ENCODE measurements at regions not wholly inside any gene's neighbourhood (a gene's known extent, or its start where the extent isn't known, plus 50 kb on each side); places are given as distances from the start of the nearest gene placed in this dataset.

DNA sequence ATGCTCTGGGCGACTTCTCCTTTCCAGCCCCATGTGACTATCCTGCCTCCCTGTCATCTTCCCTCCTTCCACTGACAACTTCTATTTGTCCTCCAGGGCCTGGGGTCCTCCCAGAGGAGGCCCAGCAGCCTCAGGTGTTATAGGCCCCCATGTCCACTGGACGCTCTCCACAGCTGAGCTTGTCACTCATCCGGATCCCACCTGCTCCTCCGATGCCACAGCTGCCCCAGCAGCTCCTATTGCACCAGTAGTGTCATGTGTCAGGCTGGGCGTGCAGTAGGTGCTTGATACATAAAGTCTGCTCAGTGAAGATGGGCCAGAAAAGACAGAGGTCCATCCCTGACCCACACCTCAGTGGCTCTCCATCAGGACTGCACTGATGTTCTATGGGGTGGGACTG, 305.7 kb upstream of the MYT1L start:
- Histone ChIP-seq H3K4me3 (ENCODE audit: low read length) (no peak overlapping the region), H3K36me3 (ENCODE audit: control insufficient read depth, insufficient read depth, low read length) (no peaks in the 10 kb centered on the region), H3K9me3 (ENCODE audit: control insufficient read depth, insufficient read depth, low read length) (no peaks in the 10 kb centered on the region), H3K4me1 (ENCODE audit: control insufficient read depth, insufficient read depth, low read length) (no peaks in the 10 kb centered on the region), H3K27me3 (ENCODE audit: control insufficient read depth, insufficient read depth, low read length) (no peaks in the 10 kb centered on the region), H3K27ac (ENCODE audit: low read length) (no peak overlapping the region)
- TF ChIP-seq, protein P1, sequence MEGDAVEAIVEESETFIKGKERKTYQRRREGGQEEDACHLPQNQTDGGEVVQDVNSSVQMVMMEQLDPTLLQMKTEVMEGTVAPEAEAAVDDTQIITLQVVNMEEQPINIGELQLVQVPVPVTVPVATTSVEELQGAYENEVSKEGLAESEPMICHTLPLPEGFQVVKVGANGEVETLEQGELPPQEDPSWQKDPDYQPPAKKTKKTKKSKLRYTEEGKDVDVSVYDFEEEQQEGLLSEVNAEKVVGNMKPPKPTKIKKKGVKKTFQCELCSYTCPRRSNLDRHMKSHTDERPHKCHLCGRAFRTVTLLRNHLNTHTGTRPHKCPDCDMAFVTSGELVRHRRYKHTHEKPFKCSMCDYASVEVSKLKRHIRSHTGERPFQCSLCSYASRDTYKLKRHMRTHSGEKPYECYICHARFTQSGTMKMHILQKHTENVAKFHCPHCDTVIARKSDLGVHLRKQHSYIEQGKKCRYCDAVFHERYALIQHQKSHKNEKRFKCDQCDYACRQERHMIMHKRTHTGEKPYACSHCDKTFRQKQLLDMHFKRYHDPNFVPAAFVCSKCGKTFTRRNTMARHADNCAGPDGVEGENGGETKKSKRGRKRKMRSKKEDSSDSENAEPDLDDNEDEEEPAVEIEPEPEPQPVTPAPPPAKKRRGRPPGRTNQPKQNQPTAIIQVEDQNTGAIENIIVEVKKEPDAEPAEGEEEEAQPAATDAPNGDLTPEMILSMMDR (IDR thresholded peaks at IDR 0.05), result no peak
- no peak overlapping the region for H3K4me3 Mint-ChIP-seq
- peaks cover 0 to 2% of the 10 kb centered on the region in 2 donors for H3K9me3 Mint-ChIP-seq
- ATAC-seq (no peak), DNase-seq (no peak)
- intact Hi-C loops (cut with micrococcal nuclease), result no loop called here
- H3K36me3 Mint-ChIP-seq, result no peaks in the 10 kb centered on the region
- H3K27me3 Mint-ChIP-seq (ENCODE audit: low read depth in 2 of 2), result peaks cover 0 to 9% of the 10 kb centered on the region in 2 donors
- 87% methylated on average over 5 of the region's 5 CpGs for WGBS (ENCODE audit: insufficient coverage)
- H3K27ac Mint-ChIP-seq, result no peak overlapping the region
- H3K4me1 Mint-ChIP-seq, result no peaks in the 10 kb centered on the region

DNA sequence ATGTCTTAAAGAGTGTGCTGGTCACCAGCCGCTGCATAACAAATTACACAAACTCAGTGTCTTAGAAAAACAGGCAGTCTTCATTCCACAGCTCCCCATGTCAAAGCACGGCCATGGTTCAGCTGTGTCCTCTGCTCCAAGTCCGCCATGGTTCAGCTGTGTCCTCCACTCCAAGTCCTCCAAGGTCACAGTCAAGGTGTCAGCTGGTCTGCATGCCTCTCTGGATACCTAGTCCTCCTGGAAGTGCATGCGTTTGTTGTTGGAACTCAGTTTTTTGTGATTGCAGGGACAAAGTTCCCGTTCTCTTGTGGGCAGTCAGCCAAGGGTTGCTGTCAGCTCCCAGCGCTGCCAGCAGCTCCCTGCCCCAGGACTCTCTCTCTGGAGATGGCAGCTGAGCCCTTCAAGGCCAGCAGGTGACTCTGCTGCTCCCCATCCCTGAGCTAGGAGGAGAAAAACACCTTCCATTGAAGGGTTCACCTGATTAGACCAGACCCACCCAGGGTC, 304.0 kb upstream of the MYT1L start:
- TF ChIP-seq, protein P1 (IDR thresholded peaks at IDR 0.05), result no peak
- H3K9me3 ChIP-seq (ENCODE audit: control insufficient read depth, insufficient read depth, low read length), result no peaks in the 10 kb centered on the region
- DNase-seq (no peak), ATAC-seq (no peak)
- Mint-ChIP-seq H3K27ac (no peak overlapping the region), H3K4me1 (no peaks in the 10 kb centered on the region), H3K36me3 (no peaks in the 10 kb centered on the region), H3K27me3 (ENCODE audit: low read depth in 2 of 2) (peaks cover 0 to 9% of the 10 kb centered on the region in 2 donors), H3K4me3 (no peak overlapping the region), H3K9me3 (peaks cover 0 to 4% of the 10 kb centered on the region in 2 donors)
- H3K4me3 ChIP-seq (ENCODE audit: low read length), result no peak overlapping the region
- H3K36me3 ChIP-seq (ENCODE audit: control insufficient read depth, insufficient read depth, low read length), result no peaks in the 10 kb centered on the region
- no peak overlapping the region for H3K27ac ChIP-seq (ENCODE audit: low read length)
- intact Hi-C loops (cut with micrococcal nuclease), result no loop called here
- H3K27me3 ChIP-seq (ENCODE audit: control insufficient read depth, insufficient read depth, low read length), result no peaks in the 10 kb centered on the region
- H3K4me1 ChIP-seq (ENCODE audit: control insufficient read depth, insufficient read depth, low read length), result no peaks in the 10 kb centered on the region
- WGBS (ENCODE audit: insufficient coverage), result 87% methylated on average over 6 of the region's 6 CpGs

DNA sequence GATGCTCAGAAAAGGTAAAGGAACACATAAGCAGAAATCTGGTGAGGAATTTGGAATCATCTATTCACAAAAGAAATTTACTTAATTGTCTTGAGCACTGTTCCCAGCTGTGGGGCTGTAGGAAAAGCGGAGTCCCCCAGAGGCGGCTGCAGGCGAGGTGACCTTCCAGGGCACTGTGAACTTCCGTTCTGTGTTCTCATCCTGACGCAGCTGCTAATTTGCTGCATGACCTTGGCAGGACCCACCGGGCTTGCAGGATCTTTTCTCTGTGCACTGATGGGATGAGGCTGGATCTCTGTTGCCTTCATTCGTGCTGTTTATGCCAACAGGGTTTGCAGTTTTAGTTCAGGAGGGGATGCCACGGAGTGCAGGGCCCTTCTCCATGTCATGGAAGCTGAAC, 301.9 kb upstream of the MYT1L start:
- ATAC-seq, result no peak
- DNase-seq, result no peak
- Histone ChIP-seq H3K9me3 (ENCODE audit: control insufficient read depth, insufficient read depth, low read length) (no peaks in the 10 kb centered on the region), H3K36me3 (ENCODE audit: control insufficient read depth, insufficient read depth, low read length) (no peaks in the 10 kb centered on the region), H3K4me3 (ENCODE audit: low read length) (no peak overlapping the region), H3K27me3 (ENCODE audit: control insufficient read depth, insufficient read depth, low read length) (no peaks in the 10 kb centered on the region), H3K4me1 (ENCODE audit: control insufficient read depth, insufficient read depth, low read length) (no peaks in the 10 kb centered on the region), H3K27ac (ENCODE audit: low read length) (no peak overlapping the region)
- TF ChIP-seq, protein P1 (IDR thresholded peaks at IDR 0.05), result no peak
- no peak overlapping the region for H3K4me3 Mint-ChIP-seq
- H3K27ac Mint-ChIP-seq, result no peak overlapping the region
- peaks cover 0 to 11% of the 10 kb centered on the region in 2 donors for H3K27me3 Mint-ChIP-seq (ENCODE audit: low read depth in 2 of 2)
- H3K36me3 Mint-ChIP-seq, result no peaks in the 10 kb centered on the region
- H3K9me3 Mint-ChIP-seq, result peaks cover 0 to 4% of the 10 kb centered on the region in 2 donors
- H3K4me1 Mint-ChIP-seq, result no peaks in the 10 kb centered on the region
- WGBS (ENCODE audit: insufficient coverage), result 90% methylated on average over 8 of the region's 8 CpGs
- intact Hi-C loops (cut with micrococcal nuclease), result no loop called here

DNA sequence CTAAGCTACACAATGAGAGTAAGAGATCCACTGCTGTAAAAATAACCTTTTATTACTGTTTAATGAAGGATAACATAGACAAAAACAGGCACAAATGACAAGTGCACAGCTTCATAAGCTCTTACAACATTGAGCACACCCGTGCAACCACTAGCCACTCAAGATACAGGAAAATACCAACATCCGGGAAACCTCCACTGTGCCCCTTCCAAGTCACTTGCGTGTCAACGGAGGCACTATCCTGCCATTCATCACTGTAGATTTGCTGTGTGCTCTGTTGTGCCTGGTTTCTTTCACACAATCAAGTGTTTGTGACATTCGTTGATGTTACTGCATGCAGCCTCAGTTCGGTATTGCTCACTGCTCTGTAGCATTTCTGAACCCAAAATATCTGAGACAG, 292.9 kb upstream of the MYT1L start:
- Mint-ChIP-seq H3K36me3 (no peaks in the 10 kb centered on the region), H3K4me1 (no peaks in the 10 kb centered on the region), H3K27me3 (ENCODE audit: low read depth in 2 of 2) (peaks cover 0 to 3% of the 10 kb centered on the region in 2 donors), H3K9me3 (peaks cover 0 to 2% of the 10 kb centered on the region in 2 donors), H3K4me3 (no peak overlapping the region), H3K27ac (no peak overlapping the region)
- Histone ChIP-seq H3K4me3 (ENCODE audit: low read length) (no peak overlapping the region), H3K27ac (ENCODE audit: low read length) (no peak overlapping the region), H3K4me1 (ENCODE audit: control insufficient read depth, insufficient read depth, low read length) (no peaks in the 10 kb centered on the region), H3K27me3 (ENCODE audit: control insufficient read depth, insufficient read depth, low read length) (no peaks in the 10 kb centered on the region), H3K9me3 (ENCODE audit: control insufficient read depth, insufficient read depth, low read length) (no peaks in the 10 kb centered on the region), H3K36me3 (ENCODE audit: control insufficient read depth, insufficient read depth, low read length) (no peaks in the 10 kb centered on the region)
- TF ChIP-seq, protein P1 (IDR thresholded peaks at IDR 0.05), result no peak
- ATAC-seq, result no peak
- 90% methylated on average over 6 of the region's 6 CpGs for WGBS (ENCODE audit: insufficient coverage)
- no peak for DNase-seq
- intact Hi-C loops (cut with micrococcal nuclease), result no loop called here
